GM19395 (cell line): ENCODE measurements at regions not wholly inside any gene's neighbourhood (a gene's known extent, or its start where the extent isn't known, plus 50 kb on each side); places are given as distances from the start of the nearest gene placed in this dataset.

ENCODE experiments used
- ATAC-seq: cut with Tn5 transposase; IDR thresholded peaks from one replicate; pipeline ENCODE4 v1.9.1; 2021; ENCODE audit warnings: mild to moderate bottlenecking, moderate library complexity; ENCODE audit not compliant: unreplicated experiment

DNA sequence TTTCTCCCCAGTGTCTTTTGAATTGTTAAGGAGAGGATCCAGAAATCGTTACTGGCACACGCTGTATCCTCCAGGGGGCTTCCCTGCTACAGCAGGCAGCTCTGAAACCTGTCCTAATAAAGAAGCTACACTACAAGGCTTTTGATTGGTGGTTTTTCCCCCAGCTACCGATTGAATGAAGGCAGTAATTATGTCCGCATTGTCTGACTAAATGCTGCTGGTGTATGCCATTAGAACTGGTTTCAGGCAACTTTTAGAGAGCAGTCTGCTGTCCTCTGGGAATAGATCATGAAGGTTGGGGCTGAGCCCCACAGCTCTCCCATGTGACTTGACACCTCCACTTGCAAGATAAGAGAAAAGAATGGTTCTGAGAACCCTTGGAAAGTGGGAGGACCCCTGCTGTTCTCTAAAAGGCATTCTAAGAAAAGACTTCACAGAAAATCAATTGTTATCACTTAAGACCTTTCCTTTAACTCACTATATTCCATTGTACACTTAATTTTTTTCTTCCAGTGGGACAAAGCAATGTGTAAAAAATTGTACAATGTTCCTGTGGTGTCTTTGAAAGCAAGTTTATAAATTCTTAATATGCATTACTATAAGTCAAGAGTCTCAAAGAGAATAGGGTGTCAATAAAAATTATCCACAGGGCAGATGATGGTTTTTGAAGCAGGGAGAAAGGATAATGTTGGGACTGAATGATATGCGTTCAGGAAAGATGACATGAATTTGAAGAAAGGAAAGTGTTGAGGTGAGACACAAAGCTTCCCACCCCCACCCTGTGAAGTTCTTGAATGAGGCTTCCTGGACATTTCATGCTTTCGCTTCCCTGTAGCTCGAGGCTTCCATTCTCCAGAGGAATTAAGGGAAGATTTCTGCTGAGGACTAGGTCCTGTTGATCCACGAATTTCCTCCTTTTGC is 53.0 kb upstream of the DAZL start:
- no peak for ATAC-seq

DNA sequence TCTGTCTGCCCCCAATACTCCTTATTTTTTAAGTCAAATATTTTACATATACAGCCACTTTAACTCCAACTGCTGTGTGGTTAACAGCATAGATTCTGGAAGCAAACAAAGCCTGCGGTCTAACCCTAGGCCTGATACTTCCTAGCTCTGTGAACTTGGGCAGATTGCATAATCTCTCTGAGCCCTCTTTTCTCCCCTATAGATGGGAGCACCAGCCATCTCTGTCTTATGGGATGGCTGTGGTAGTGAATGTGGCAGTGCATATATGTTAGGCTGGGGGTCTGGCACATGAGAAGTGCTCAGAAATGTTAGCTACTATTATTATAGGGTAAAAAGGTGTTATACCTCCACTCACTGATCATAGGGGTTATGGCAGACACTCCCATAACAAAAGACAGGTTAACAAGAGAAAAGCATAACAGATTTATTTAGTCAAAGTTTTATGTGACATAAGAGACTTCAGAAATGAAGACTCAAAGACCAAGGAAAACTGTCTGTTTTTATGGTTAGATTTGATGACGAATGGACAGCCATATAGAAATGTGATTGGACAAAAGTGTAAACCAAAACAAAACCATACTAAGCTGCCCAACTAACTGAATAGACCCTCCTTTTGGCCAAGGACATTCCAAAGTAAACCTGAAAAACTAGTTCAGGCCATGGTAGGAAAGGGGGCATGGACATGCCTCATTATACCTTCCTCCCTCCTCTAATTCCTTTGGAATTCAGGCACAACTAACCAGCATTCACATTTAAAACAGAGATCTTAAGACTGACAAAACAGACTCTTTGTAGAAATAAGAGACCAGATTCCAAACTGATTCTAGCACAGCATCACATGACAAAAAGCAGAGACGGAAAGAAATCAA is 53.9 kb upstream of the DAZL start:
- ATAC-seq, result no peak

DNA sequence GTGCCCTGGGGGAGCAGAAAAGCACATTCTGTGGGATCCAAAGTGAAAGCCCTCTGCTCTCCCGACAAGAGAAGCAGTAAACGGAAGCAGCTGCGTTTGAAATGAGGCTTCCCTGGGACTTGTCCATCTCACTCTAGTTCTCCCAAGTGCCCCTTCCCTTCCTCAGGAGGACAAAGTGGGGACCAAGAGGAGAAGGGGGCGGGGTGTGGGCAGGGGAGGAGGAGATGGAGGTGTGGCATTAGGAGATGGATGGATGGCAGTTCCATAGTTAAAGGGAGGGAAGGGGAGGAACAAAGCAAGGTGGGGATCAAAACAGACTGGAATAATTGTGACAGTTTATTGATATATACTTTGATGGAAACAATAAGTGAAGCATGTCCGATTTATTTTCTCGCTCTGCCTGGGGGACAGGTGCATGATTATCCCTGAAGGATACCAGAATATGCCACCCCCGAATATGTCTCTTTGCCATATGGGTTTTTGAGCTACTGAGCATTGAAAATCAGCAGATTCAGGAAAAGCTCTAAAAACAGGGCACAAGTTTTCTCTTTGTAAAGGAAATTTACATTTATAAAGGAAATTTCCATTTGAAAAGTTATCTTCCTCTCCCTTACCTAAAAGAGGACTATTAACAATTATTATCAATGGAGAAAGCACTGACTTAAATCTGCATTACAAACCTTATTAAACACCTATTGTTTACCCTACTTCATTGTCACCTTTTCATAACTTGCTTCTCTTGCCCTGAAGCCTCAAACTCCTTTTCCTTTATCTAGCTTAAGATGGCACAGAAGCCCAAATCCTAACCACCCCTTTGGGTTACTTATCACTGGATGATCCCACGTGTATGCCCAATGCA is 58.9 kb upstream of the DAZL start:
- ATAC-seq, result no peak

DNA sequence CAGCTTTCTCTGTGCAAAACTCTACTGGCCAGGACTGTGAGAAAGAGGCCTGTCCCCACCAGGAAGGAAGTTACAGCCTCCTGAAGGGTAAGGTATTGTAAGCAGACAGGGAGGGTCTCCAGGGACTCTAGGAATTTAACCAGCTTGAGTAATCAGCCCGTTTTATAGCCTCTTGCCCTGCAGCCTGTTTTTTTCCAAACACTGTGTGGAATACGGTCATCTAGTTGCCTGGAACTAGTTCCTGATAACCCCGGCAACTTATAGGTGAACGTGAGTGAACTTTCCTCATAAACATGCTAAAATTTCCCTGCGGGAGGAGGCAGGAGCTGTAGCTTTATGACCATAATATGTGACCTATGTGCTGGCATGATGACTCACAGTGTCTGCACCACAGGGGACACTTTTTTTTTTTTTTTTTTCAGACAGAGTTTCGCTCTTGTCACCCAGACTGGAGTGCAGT is 60.1 kb upstream of the DAZL start:
- no peak for ATAC-seq

DNA sequence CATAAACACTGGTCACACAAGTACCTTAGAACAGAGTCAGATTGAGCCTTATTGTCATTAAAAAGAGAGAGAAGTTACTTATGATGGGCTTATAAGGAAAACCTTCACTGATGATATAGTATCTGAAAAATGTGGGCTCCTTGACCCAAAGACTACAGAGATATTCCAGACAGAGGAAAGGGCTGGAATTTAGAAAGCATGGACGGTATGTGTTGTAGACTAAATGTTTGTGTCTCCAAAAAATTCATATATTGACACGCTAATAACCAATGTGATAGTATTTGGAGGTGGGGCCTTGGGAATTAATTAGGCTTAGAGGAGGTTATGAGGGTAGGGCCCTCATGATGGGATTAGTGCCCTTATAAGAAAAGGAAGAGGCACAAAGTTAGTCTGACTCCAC is 61.0 kb upstream of the DAZL start:
- ATAC-seq, result no peak

DNA sequence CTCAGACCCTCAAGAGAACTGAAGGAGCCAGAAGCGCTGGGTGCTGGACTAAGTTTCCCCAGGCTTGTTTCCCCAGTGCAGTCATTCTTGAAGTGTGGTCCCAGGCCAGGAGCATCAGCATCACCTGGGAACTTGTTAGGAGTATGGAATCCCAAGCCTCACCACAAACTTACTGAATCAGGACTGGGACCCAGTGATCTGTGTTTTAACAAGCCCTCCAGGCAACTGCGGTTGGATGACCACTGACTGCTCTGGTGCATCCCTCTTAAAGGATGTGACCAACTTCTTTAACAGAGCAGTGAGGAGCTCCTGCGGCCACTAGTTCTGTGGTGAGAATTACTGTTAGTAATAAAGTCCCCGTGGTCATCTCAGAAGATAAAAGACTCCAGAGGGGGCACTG is 62.4 kb upstream of the DAZL start:
- ATAC-seq, result no peak

DNA sequence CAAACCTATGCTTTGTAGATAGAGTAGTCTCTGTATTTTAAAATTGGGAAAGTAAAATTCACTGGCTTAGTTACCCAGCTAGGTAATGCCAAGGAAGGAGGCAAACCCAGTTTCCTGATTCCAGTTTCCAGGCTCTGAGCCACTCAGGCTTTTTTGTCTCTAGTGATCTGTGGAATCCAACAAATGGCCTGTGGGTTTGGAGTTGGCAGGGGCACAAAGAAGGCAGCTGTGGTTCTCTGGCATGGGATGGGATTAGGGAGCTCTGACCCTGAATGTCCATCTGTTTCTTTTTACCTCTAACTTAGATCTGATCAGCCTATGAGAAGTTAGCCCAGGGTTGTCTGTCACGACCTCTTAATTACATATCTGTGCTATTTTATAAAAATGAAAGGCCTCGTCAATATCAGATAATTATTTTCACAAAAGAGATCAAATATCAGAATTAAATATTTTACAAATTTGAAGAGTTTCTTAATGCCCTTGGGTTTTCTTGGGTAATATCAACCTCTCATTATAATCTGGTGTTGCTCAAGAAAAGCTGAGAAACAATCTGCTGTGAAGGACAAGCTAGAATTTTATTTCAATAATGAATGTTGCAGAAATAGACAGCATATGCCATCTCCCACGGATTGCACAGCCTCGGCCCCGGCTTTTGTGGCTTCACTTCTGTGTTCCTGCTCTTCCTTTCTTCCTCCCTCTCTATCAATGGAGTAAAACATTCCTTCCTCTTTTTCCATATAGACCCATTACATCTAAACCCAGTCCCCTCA is 63.7 kb upstream of the DAZL start:
- no peak for ATAC-seq

DNA sequence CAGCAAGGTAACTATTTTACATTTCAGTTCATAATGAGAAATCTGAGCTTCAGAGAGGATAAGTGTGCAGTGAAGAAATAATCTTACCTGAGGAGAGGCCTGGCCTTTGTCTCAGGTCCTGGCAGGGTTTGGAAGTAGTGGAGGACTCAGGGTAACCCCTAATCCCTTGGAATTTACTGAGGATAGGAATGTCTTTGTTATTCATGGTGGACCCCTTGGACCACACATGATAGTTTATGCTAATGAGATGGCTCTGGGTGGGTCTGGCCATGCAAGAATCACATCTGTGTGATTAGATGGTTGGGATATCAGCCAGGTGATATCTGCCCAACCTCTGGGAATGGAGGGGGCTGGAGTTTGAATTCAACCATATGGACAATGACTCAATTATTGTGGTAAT is 65.0 kb upstream of the DAZL start:
- no peak for ATAC-seq

DNA sequence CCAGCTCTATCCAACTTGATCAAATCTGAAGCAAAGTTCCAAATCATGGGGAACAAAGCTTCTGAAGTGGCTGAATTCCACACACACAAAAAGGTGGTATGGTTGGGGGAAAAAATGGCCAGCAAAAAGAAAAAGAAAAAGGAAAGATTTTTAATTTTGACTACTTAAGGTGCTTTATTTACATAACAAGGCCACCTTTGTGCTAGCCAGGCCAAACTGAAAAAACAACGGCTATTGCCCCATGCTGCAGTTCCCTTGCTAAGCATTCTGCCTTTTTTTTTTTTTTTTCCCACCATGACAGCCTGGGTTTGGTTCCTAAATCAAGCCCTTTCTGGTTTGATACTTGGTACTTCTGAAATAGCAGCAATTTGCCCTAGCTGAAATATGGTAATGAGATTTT is 66.5 kb upstream of the DAZL start:
- ATAC-seq, result no peak

DNA sequence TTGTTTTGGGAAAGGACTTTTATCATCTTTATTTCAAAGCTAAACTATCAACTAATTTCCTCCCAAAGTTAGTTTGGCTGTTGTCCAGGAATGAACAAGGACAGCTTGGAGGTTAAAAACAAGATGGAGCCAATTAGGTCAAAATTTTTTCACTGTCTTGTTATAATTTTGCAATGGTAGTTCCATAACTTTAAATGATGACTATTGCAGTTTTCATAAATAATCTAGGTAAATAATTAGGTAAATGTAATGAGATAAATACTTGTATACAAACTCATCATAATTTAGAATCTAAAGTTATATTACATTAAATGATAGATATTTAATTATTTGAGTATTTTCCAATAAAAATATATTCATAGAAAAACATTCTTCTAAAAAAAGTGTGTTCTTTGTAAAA is 68.3 kb upstream of the DAZL start:
- ATAC-seq, result no peak

DNA sequence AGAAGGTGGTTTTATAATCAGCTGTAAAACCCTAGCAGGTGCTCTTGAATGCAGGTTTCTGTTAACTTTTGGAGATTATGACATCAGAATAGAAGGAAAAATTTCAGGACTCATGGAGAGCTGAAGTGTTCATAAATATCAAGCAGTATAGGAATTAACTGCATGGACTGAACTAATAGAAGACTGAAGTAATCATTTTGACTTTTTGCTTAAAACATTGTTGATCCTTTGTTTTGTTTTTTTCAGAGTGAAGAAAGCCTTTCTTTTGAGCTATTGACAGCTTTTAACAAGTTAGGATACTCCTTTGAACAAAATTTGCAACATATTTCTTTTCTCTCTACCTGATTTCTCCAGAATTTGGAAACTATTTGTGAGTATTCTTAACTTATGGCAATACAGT is 70.6 kb upstream of the DAZL start:
- ATAC-seq, result no peak

DNA sequence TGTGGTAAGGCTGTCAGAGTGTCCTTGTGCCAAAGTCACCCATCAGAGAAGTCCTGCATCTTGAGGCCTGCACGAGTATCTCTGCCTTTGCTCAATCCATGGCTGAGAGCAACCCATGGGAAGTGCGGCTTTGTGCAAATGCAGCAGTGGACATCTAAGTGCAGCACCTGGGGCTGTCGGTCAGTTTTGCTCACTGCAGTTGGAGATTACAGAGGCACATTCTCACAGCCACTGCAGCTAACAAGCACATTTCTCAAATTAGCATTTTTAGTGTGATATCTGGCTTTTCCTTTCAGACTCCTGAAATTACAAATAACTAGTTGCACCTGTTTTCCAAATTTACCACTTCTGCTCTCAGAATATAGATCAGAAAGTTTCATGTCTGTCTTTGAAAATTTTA is 81.5 kb upstream of the DAZL start:
- ATAC-seq, result no peak

DNA sequence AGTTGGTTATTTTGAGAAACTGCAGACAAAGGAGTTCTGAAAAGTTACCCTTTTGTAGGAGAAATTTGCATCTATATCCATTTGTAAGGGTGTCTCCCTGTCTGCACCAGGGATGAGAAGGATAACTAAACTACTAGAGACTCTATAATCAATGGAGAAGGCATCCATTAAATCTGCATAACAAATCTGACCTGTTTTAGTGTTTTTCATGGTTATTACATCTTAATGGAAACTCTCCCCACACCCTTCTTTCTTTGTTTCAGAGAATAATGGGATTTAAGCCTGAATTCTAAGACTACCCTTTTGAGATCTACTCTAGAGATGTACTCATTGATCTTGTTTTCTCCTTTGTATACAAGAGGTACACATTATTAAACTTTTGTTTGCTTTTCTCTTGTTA is 82.0 kb upstream of the DAZL start:
- ATAC-seq, result no peak

DNA sequence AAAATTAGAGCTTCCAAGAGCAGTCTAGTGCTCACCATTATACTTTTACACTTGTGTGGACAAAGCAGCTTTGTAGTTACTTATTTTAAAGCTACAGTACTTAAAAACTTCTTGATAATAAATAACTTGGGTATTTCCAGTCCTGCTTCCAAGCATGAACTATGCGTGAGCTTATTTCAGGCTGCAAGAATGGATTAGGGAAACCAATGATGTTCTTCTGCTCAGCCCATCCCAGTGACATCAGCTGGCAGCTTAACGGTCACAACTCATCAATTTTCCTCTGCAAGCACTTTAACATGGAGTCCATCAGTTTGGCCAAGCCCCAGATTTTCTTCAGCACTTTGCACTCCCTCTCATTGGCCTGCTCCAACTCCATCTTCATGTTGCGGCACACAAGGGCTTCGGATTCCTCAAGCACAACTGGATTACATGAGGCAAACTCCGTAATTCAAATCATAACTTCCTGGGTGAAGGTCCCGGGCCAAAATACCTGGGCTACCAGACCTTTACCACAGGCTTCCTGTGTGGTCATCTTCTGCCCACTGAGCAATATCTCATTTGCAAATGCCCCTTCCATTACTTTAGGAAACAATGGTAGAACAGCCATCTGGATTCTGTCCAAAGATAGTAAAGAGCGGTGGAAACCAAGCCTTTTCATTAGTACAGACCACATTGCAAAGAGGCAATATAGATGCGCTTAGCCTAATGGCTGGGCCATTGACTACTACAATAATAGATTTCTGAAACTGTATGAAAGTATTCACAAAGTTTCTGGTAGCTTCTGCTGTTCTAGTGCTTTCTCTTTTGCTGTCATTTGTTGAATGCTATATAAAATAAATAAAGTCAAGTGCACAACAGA is 87.5 kb upstream of the DAZL start:
- ATAC-seq, result no peak

DNA sequence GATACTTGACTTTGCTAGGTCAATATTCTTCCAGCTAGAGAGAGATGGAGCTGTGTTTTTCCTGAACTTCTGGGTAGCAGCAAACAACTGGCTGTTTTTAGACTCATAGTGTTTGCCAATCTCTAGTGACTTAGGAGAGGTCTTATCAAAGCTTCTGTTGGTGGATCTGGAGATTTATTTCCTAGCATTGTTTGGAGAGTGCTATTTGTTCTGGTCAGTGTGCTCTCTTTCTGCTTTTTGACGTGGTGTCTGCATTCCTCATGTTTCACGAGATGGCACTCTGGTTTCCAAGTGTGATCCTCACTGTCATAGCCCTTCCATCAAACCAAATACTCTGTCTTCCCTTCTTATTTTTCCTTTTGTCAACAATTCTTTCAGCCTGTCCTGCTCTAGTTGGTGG is 88.6 kb upstream of the DAZL start:
- no peak for ATAC-seq

DNA sequence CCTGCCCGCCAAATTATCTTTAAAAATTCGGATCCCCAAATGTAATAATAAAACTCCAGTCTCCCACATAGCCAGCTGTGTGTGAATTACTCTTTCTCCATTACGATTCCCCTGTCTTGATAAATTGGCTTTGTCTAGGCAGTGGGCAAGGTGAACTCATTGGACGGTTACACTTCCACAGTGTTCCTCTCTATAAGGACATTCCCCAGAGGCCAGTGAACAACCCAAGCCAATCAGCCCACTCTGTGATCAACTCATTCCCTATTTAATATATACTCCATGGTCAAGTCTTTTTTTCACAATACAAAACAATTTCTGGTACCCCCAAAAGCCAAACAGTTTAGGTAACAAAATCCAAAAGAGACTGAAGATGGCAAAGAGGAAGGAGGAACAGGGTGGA is 90.5 kb upstream of the DAZL start:
- no peak for ATAC-seq

DNA sequence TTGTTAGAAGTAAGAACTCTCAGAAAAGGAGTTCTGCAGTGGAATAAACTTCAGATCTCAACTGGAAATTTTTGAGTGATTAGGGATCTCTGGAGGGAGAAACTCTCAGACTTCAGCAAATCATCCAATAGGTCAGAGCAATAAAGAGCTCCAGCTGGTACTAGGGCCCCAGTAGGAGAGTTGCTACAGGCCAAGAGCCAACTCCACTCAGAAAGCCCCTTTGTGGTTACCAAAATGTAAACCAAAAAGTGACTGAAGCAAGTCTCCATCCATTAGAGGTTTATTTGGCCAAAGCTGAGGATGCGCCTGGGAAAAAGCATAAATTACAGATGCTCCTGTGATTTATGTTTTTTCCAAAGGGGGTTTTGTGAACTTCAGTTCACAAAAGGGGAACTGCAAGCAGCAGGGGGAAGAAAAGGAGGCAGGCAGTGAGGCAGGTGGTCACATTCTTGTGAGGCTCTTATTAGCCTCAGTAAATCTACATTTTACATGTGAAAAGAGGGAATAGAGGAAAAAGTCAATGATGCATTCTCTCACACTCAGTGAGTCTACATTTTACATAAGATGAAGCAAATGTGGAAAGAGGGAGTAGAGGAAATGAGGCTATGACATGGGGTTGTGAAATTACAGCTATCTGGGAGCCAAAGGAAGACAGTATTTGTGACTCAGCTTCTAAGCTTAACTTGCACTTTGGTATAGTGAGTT is 92.4 kb upstream of the DAZL start:
- no peak for ATAC-seq

DNA sequence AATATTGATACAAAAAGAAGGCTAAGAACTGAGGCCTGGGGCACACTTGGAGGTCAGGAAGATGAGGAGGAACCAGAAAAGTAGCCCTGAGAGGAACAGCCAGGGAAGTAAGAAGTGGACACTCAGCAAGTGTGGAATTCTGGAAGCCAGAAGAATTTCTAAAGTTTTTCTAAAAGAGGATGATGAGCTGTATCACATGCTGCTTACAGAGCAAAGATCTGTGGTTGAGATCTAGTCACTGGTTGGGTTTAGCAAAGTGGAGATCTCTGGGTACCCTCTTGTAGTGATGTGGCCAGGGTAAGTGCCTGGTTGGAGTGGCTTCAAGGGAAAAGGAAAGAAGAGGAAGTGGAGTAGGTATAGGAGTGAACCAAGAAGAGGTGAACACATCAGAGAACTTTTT is 95.4 kb upstream of the DAZL start:
- ATAC-seq, result no peak

DNA sequence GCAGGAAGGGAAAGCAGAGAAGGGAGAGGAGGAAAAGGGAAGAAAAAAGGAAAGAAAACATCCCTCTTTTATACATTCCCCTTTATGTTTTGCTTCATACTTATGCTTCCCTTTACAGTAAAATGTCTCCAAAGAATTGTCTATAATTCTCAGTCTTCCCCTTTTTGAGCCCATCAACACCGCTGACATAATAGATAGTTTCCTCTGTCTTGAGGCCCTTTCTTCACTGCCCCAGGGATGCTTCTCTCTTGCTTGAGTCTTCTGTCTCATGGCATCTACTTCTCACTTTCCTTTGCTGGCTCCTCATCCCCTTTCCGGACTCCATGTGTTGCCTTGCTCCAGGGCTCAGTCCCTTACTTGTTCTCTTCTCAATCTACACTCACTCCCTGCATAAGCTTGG is 99.7 kb upstream of the DAZL start:
- ATAC-seq, result no peak
